GM12878 (cell line): ENCODE measurements at regions not wholly inside any gene's neighbourhood (a gene's known extent, or its start where the extent isn't known, plus 50 kb on each side); places are given as distances from the start of the nearest gene placed in this dataset.

Experiments used
- ATAC-seq: fragments of 200-7000 bp; cut with Tn5 transposase; 3 replicates; pipeline ENCODE4 v1.9.1; 2020; ENCODE audit warnings: mild to moderate bottlenecking, moderate library complexity
- BruUV-seq: library from RNA; stranded (reverse); fragments of 400-500 nt; replicated peaks from 2 replicates; lab custom pipeline; 2021; lab: Mats Ljungman, UMichigan
- CTCF ChIA-PET: fragments of 300-600 bp; sonication (Branson Sonifier 250); formaldehyde crosslinking; extraction: SDS; loops from one replicate; lab custom pipeline; 2021; ENCODE audit warnings: inconsistent platforms; lab: Yijun Ruan, JAX
- POLR2A ChIA-PET: fragments of 350-600 bp; formaldehyde crosslinking; extraction: SDS; loops from one replicate; lab custom pipeline; 2021; ENCODE audit warnings: inconsistent platforms; lab: Charles Lee
- RAD21 ChIA-PET: fragments of 300-600 bp; sonication (Branson Sonifier 250); formaldehyde crosslinking; loops from one replicate; lab custom pipeline; 2023; ENCODE audit warnings: antibody characterized with exemption; ENCODE audit not compliant: unreplicated experiment; lab: Charles Lee
- SMC1A ChIA-PET: fragments of 300-600 bp; sonication (Branson Sonifier 250); formaldehyde crosslinking; loops from one replicate; lab custom pipeline; 2023; ENCODE audit not compliant: unreplicated experiment, uncharacterized antibody; lab: Charles Lee
- DNase-seq: peaks from one replicate; pipeline ENCODE4 v3.0.0-alpha.2; 2011; ENCODE audit warnings: low read depth, low spot score
- FAIRE-seq: peaks from 3 replicates; lab custom pipeline; 2011; peaks lifted over from hg19 to GRCh38; lab: Jason Lieb, UNC
- H2AFZ ChIP-seq: 2 replicates; pipeline ENCODE4 v1.6.0; 2011; ENCODE audit warnings: low read depth, low read length, control low read depth; ENCODE audit not compliant: control insufficient read depth
- H3K27ac ChIP-seq: 2 replicates; pipeline ENCODE4 v1.5.1; 2011; ENCODE audit warnings: control low read depth; ENCODE audit not compliant: control insufficient read depth, insufficient read depth
- H3K27me3 ChIP-seq, 2 experiments: replicated peaks in 1 of 2; 2 replicates each; pipeline versions ENCODE4 v1.6.0 to v1.6.1; 2011; ENCODE audit warnings: low read length in 1 of 2; ENCODE audit not compliant: control insufficient read depth in 2 of 2, insufficient read depth in 2 of 2
- H3K36me3 ChIP-seq, 2 experiments: 2 replicates each; pipeline ENCODE4 v1.5.1; 2011; ENCODE audit warnings: low read length in 1 of 2; ENCODE audit not compliant: control insufficient read depth in 2 of 2, insufficient read depth in 2 of 2
- H3K4me1 ChIP-seq: 2 replicates; pipeline ENCODE4 v1.6.1; 2011; ENCODE audit warnings: mild to moderate bottlenecking, low read length, moderate library complexity, mixed read lengths; ENCODE audit not compliant: control insufficient read depth, insufficient read depth
- H3K4me2 ChIP-seq: 2 replicates; pipeline ENCODE4 v1.6.0; 2011; ENCODE audit warnings: control low read depth; ENCODE audit not compliant: control insufficient read depth, insufficient read depth
- H3K4me3 ChIP-seq: fragments of 200-600 bp; sonication (generic); 2 replicates; pipeline ENCODE4 v1.5.1; 2016
- H3K79me2 ChIP-seq: 2 replicates; pipeline ENCODE4 v1.6.0; 2011; ENCODE audit warnings: low read length; ENCODE audit not compliant: control insufficient read depth, insufficient read depth
- H3K9ac ChIP-seq: 2 replicates; pipeline ENCODE4 v1.8.0; 2011; ENCODE audit warnings: low read length, control low read depth, mixed read lengths; ENCODE audit not compliant: control insufficient read depth, insufficient read depth
- H3K9me3 ChIP-seq: replicated peaks from 3 replicates; pipeline ENCODE4 v1.5.1; 2011; ENCODE audit warnings: mild to moderate bottlenecking, low read length; ENCODE audit not compliant: control insufficient read depth, insufficient read depth
- H4K20me1 ChIP-seq: 2 replicates; pipeline ENCODE4 v1.6.0; 2011; ENCODE audit not compliant: control insufficient read depth, insufficient read depth
- ASH2L ChIP-seq: fragments of 300-600, 200-600 bp; sonication (generic); IDR thresholded peaks from 2 replicates; pipeline ENCODE4 v1.6.1; 2017; ENCODE audit warnings: low read depth, mild to moderate bottlenecking, borderline replicate concordance
- ATF2 ChIP-seq: IDR thresholded peaks from 2 replicates; pipeline ENCODE4 v1.6.1; 2012; ENCODE audit warnings: low read length, inconsistent platforms
- CEBPB ChIP-seq, 2 experiments: fragments of 150-350 bp in 1 of 2; IDR thresholded peaks; 2 replicates each; pipeline ENCODE4 v1.6.1; 2012 to 2014; ENCODE audit warnings: low read depth in 2 of 2, low read length in 2 of 2, borderline replicate concordance in 1 of 2, inconsistent platforms in 1 of 2
- CUX1 ChIP-seq: IDR thresholded peaks from 2 replicates; pipeline ENCODE4 v1.6.1; 2012; ENCODE audit warnings: improper control_type of control experiment, low read depth, low read length; ENCODE audit not compliant: insufficient replicate concordance
- EED ChIP-seq: sonication (generic); IDR thresholded peaks from 2 replicates; pipeline ENCODE4 v1.6.1; 2016; ENCODE audit warnings: antibody characterized with exemption, low read depth
- HDGF ChIP-seq: fragments of 450-650 bp; IDR thresholded peaks from 2 replicates; pipeline ENCODE4 v1.6.1; 2016; ENCODE audit warnings: antibody characterized with exemption
- IKZF1 ChIP-seq: fragments of 450-650 bp; conservative IDR thresholded peaks from 2 replicates; pipeline ENCODE4 v1.6.1; 2017; ENCODE audit warnings: antibody characterized with exemption, mild to moderate bottlenecking
- KLF5 ChIP-seq: fragments of 450-650 bp; IDR thresholded peaks from 2 replicates; pipeline ENCODE4 v1.6.1; 2014; ENCODE audit warnings: mild to moderate bottlenecking; ENCODE audit not compliant: partially characterized antibody
- MYB ChIP-seq: fragments of 150-350 bp; IDR thresholded peaks from 2 replicates; pipeline ENCODE4 v1.6.1; 2014; ENCODE audit warnings: mild to moderate bottlenecking, low read depth, low read length, borderline replicate concordance
- PKNOX1 ChIP-seq: fragments of 450-650 bp; IDR thresholded peaks from 2 replicates; pipeline ENCODE4 v1.6.1; 2016; ENCODE audit warnings: mild to moderate bottlenecking
- SMC3 ChIP-seq: IDR thresholded peaks from 2 replicates; pipeline ENCODE4 v1.6.1; 2011; ENCODE audit warnings: low read length, improper control_type of control experiment, borderline replicate concordance
- STAT1 ChIP-seq: fragments of 450-650 bp; conservative IDR thresholded peaks from 2 replicates; pipeline ENCODE4 v1.6.1; 2014; ENCODE audit warnings: antibody characterized with exemption, mild to moderate bottlenecking
- USF1 ChIP-seq: IDR thresholded peaks from 2 replicates; pipeline ENCODE4 v1.6.1; 2011; ENCODE audit warnings: borderline replicate concordance, low read depth, mild to moderate bottlenecking, moderate library complexity, mixed read lengths, low read length; ENCODE audit not compliant: insufficient read depth; ENCODE audit errors: extremely low read length
- ZNF384 ChIP-seq: IDR thresholded peaks from 2 replicates; pipeline ENCODE4 v1.6.1; 2012; ENCODE audit warnings: low read depth, mild to moderate bottlenecking, low read length, improper control_type of control experiment, borderline replicate concordance
- WGBS: methylation state at CpG from one replicate; pipeline ENCODE4 v1.1.6; 2016; ENCODE audit warnings: low lambda C conversion rate; ENCODE audit not compliant: insufficient replicate concordance, insufficient coverage; ENCODE audit errors: missing lambda C conversion rate; 5-methylcytosine and 5-hydroxymethylcytosine counted together
- in situ Hi-C: fragments of 300-500 bp; cut with MboI; formaldehyde crosslinking; loops from 9 replicates; pipeline ENCODE4 v1.14.3; 2018; ENCODE audit warnings: mixed read lengths
- intact Hi-C: fragments of 100-400 bp; cut with micrococcal nuclease; formaldehyde crosslinking; loops from one replicate; pipeline ENCODE4 v1.14.2; 2022; ENCODE audit not compliant: unreplicated experiment

GRCh38 chr1:118650107-118650807 is 337.9 kb downstream of the TBX15 start:
- no peaks in the 10 kb centered on the region for H3K36me3 ChIP-seq
- in situ Hi-C loops, result no loop called here
- no peak overlapping the region for H2AFZ ChIP-seq
- ChIA-PET SMC1A (interaction anchor here (1.0 kb wide), 1 partner anchor 12 kb away, joined by 3 read pairs; no protein-coding TSS in a partner anchor), CTCF (no interaction called here), RAD21 (no interaction called here), POLR2A (no interaction called here)
- ATAC-seq (no peak), FAIRE-seq (no peak), DNase-seq (no peak)
- no peaks in the 10 kb centered on the region for H3K9me3 ChIP-seq
- intact Hi-C loops, result no loop called here
- H3K4me1 ChIP-seq, result no peaks in the 10 kb centered on the region
- WGBS, result 28% methylated on average over 7 of the region's 7 CpGs
- H3K9ac ChIP-seq, result no peak overlapping the region
- no peaks in the 10 kb centered on the region for H4K20me1 ChIP-seq
- H3K4me2 ChIP-seq, result no peak overlapping the region
- no peaks in the 10 kb centered on the region for H3K27me3 ChIP-seq
- H3K4me3 ChIP-seq, result no peak overlapping the region
- no TSS peak for BruUV-seq
- no peak overlapping the region for H3K27ac ChIP-seq
- H3K79me2 ChIP-seq, result no peaks in the 10 kb centered on the region
- no peak for TF ChIP-seq CUX1
- TF ChIP-seq HDGF, result no peak
- no peak for TF ChIP-seq ATF2
- TF ChIP-seq CEBPB (IDR thresholded peaks at IDR 0.05; ENCODE audit: borderline replicate concordance in 1 of 2, low read depth in 2 of 2, low read length in 2 of 2), result no peak
- TF ChIP-seq SMC3, result no peak
- TF ChIP-seq PKNOX1, result no peak
- no peak for TF ChIP-seq IKZF1
- TF ChIP-seq MYB, result no peak
- no peak for TF ChIP-seq ASH2L
- no peak for TF ChIP-seq STAT1
- TF ChIP-seq ZNF384, result no peak
- no peak for TF ChIP-seq EED
- no peak for TF ChIP-seq KLF5
- no peak for TF ChIP-seq USF1
